Activated naive CD4-positive, alpha-beta T cell treated with anti-CD3 and anti-CD28 coated beads, Interleukin-2, amount 10 ng/mL, durations not matched to agents 7 days and 5 days (primary cell): ENCODE measurements at regions not wholly inside any gene's neighbourhood (a gene's known extent, or its start where the extent isn't known, plus 50 kb on each side); places are given as distances from the start of the nearest gene placed in this dataset.
"Not testable (repeated sequence)": the region's sequence is repeated elsewhere in the genome, so short reads cannot be mapped to it uniquely, and the experiment has no call there.

ENCODE experiments used
- CTCF ChIA-PET: fragments of 350-600 bp; sonication (Branson Sonifier 250); formaldehyde crosslinking; loops from one replicate; lab custom pipeline; 2021; ENCODE audit warnings: antibody characterized with exemption; lab: Charles Lee
- DNase-seq: peaks from one replicate; pipeline ENCODE4 v3.0.0-alpha.2; 2020
- H3K27ac Mint-ChIP-seq: one replicate; pipeline ENCODE4 v1.8.0; 2021; ENCODE audit warnings: mild to moderate bottlenecking, moderate library complexity, mixed read lengths
- H3K27me3 Mint-ChIP-seq: one replicate; pipeline ENCODE4 v1.8.0; 2021; ENCODE audit warnings: mild to moderate bottlenecking, mixed read lengths
- H3K36me3 Mint-ChIP-seq: one replicate; pipeline ENCODE4 v1.8.0; 2021; ENCODE audit warnings: mixed read lengths
- H3K4me1 Mint-ChIP-seq: one replicate; pipeline ENCODE4 v1.8.0; 2021; ENCODE audit warnings: mixed read lengths
- H3K4me3 Mint-ChIP-seq: one replicate; pipeline ENCODE4 v1.8.0; 2021; ENCODE audit warnings: mild to moderate bottlenecking, moderate library complexity, mixed read lengths
- H3K9me3 Mint-ChIP-seq: one replicate; pipeline ENCODE4 v1.8.0; 2021; ENCODE audit warnings: mixed read lengths

GRCh38 chr10:21135023-21135931, 238.2 kb upstream of the NEBL start:
- Mint-ChIP-seq H3K27ac (no peak overlapping the region), H3K36me3 (no peaks in the 10 kb centered on the region), H3K27me3 (no peaks in the 10 kb centered on the region), H3K4me3 (no peak overlapping the region), H3K4me1 (no peaks in the 10 kb centered on the region), H3K9me3 (no peaks in the 10 kb centered on the region)
- DNase-seq = no peak
- CTCF ChIA-PET = no interaction called here

DNA sequence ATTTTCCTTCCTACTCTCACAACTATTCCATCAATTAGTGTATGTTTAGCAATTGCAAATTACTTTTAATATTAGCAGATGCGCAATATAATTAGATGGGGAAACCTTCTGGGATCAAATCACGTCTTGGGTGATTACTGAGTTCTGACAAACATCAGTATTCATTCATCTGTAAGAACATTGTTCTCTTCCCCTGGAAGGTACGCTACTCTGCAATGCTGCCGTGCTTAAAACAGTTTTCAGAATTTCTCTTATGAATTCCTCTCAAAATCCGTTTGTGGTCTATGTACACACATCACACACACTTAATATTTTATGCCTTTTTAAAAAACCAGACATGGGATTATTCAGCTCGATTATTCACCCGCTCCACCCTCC, 237.5 kb upstream of the NEBL start:
- Mint-ChIP-seq H3K36me3 (no peaks in the 10 kb centered on the region), H3K4me3 (no peak overlapping the region), H3K4me1 (no peaks in the 10 kb centered on the region), H3K9me3 (no peaks in the 10 kb centered on the region), H3K27ac (no peak overlapping the region), H3K27me3 (no peaks in the 10 kb centered on the region)
- no peak for DNase-seq
- CTCF ChIA-PET = no interaction called here

DNA sequence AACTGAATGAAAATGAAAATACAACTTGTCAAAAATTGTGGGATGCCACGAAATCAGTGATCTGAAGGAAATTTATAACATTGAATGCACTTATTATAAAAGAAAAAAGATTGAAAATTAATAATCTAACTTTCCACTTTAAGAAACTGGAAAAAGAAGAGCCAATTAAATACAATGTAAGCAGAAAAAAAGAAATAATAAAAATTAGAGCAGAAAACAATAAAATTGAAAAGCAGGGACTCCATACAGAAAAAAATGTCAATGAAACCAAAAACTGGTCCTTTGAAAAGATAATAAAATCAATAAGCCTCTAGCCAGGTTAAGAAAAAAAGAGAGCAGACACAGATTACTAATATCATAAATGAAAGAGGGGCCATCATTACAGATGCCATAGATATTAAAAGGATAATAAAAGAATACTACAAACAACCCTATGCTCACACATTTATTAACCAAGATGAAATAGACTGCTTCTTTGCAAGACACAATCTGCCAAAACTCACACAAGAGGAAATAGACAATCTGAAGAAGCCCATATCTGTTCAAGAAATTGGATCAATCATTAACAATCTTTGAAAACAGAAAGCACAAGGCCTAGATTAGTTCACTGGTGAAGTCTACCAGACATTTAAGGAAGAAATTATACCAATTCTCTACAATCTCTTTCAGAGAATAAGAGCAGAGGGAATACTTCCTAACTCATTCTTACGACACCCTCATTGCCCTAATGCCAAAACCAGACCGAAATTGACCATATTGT, 233.8 kb upstream of the NEBL start:
- no peak overlapping the region for H3K4me3 Mint-ChIP-seq
- no peaks in the 10 kb centered on the region for H3K27me3 Mint-ChIP-seq
- H3K36me3 Mint-ChIP-seq = no peaks in the 10 kb centered on the region
- H3K9me3 Mint-ChIP-seq = no peaks in the 10 kb centered on the region
- H3K27ac Mint-ChIP-seq = no peak overlapping the region
- CTCF ChIA-PET = no interaction called here
- H3K4me1 Mint-ChIP-seq = no peaks in the 10 kb centered on the region
- DNase-seq = no peak

GRCh38 chr10:21130108-21130507, 233.0 kb upstream of the NEBL start:
- CTCF ChIA-PET = no interaction called here
- no peak for DNase-seq
- H3K4me1 Mint-ChIP-seq = no peaks in the 10 kb centered on the region
- H3K9me3 Mint-ChIP-seq = no peaks in the 10 kb centered on the region
- H3K36me3 Mint-ChIP-seq = no peaks in the 10 kb centered on the region
- H3K4me3 Mint-ChIP-seq = no peak overlapping the region
- no peak overlapping the region for H3K27ac Mint-ChIP-seq
- no peaks in the 10 kb centered on the region for H3K27me3 Mint-ChIP-seq

- CTCF ChIA-PET = no interaction called here
These were observed 228.5 kb upstream of the NEBL start for GRCh38 chr10:21125471-21126228.

GRCh38 chr10:21122907-21123306, 225.8 kb upstream of the NEBL start:
- Mint-ChIP-seq H3K36me3 (no peaks in the 10 kb centered on the region), H3K4me3 (no peak overlapping the region), H3K4me1 (no peaks in the 10 kb centered on the region), H3K27me3 (no peaks in the 10 kb centered on the region), H3K9me3 (no peaks in the 10 kb centered on the region), H3K27ac (no peak overlapping the region)
- CTCF ChIA-PET = no interaction called here
- no peak for DNase-seq

More at GRCh38 chr10:21125471-21126228, 228.5 kb upstream of the NEBL start:
- Mint-ChIP-seq H3K4me3 (no peak overlapping the region), H3K9me3 (no peaks in the 10 kb centered on the region), H3K27ac (no peak overlapping the region), H3K27me3 (no peaks in the 10 kb centered on the region), H3K36me3 (no peaks in the 10 kb centered on the region), H3K4me1 (no peaks in the 10 kb centered on the region)
- no peak for DNase-seq

DNA sequence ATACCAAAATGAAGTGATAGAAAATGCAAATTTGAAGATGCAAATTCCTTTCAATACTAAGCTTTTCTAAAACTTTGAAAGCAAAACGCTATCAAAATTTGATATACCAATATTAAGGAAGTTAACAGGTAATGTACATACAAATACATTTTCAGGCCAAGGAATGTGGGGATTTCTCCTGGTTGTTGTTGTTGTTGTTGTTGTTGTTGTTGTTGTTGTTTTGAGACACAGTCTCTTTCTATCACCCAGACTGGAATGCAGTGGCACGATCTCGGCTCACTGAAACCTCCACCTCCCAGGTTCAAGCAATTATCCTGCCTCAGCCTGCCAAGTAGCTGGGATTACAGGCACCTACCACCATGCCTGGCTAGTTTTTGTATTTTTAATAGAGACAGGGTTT, 224.7 kb upstream of the NEBL start:
- H3K27me3 Mint-ChIP-seq, H3K9me3 Mint-ChIP-seq, H3K4me1 Mint-ChIP-seq, H3K36me3 Mint-ChIP-seq, H3K27ac Mint-ChIP-seq, DNase-seq, H3K4me3 Mint-ChIP-seq, CTCF ChIA-PET: not testable (repeated sequence)

DNA sequence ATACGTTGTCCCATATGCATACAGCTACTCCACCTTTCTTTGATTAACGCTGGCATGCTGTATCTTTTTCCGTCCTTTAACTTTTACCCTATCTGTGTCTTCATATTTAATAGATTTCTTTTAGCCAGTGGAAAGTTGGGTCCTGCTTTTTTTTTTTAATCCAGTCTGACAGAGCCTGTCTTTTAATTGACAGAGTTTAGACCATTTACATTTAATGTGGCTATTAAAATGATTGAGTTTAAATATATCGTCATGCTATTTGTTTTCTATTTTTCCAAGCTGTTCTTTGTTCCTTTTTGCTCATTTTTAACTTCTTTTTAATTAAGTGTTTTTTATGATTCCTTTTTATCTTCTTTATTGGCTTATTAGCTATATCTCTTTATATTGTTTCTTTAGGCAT, 217.6 kb upstream of the NEBL start:
- CTCF ChIA-PET = no interaction called here
- H3K27ac Mint-ChIP-seq = no peak overlapping the region
- no peaks in the 10 kb centered on the region for H3K4me1 Mint-ChIP-seq
- H3K4me3 Mint-ChIP-seq = no peak overlapping the region
- H3K27me3 Mint-ChIP-seq = no peaks in the 10 kb centered on the region
- DNase-seq = no peak
- H3K36me3 Mint-ChIP-seq = no peaks in the 10 kb centered on the region
- H3K9me3 Mint-ChIP-seq = no peaks in the 10 kb centered on the region

DNA sequence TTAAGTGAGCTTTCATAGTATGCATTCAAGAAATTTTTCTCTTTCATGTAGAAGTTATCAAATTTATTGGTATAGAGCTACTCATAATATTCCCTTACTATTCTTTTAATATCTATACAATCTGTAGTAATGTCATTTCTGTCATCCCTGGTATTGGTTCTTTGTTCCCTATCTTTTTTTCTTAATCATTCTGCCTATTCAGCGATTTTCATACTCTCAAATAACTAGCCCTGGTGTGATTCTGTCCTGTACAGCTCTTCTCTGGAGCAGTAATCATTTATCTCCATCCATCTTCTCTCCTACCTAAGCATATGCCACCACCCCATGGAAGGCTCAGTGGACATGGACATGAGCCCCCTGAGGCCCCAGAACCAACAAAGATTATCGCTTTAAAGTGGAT, 213.2 kb upstream of the NEBL start:
- H3K27ac Mint-ChIP-seq = no peak overlapping the region
- H3K36me3 Mint-ChIP-seq = no peaks in the 10 kb centered on the region
- H3K4me3 Mint-ChIP-seq = no peak overlapping the region
- CTCF ChIA-PET = no interaction called here
- H3K9me3 Mint-ChIP-seq = peaks cover 6% of the 10 kb centered on the region
- H3K27me3 Mint-ChIP-seq = no peaks in the 10 kb centered on the region
- no peak for DNase-seq
- H3K4me1 Mint-ChIP-seq = no peaks in the 10 kb centered on the region

- DNase-seq, H3K27me3 Mint-ChIP-seq, CTCF ChIA-PET, H3K9me3 Mint-ChIP-seq, H3K4me3 Mint-ChIP-seq, H3K4me1 Mint-ChIP-seq, H3K36me3 Mint-ChIP-seq, H3K27ac Mint-ChIP-seq: not testable (repeated sequence)
These were observed 209.8 kb upstream of the NEBL start for GRCh38 chr10:21106931-21107330.

DNA sequence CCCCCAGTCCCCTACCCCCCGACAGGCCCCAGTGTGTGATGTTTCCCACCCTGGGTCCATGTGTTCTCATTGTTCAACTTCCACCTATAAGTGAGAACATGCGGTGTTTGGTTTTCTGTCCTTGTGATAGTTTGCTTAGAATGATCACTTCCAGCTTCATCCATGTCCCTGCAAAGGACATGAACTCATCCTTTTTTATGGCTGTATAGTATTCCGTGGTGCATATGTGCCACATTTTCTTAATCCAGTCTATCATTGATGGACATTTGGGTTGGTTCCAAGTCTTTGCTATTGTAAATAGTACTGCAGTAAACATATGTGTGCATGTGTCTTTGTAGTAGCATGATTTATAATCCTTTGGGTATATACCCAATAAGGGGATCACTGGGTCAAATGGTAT, 208.2 kb upstream of the NEBL start:
- H3K36me3 Mint-ChIP-seq, H3K4me3 Mint-ChIP-seq, CTCF ChIA-PET, H3K4me1 Mint-ChIP-seq, H3K27me3 Mint-ChIP-seq, H3K27ac Mint-ChIP-seq, H3K9me3 Mint-ChIP-seq, DNase-seq: not testable (repeated sequence)

DNA sequence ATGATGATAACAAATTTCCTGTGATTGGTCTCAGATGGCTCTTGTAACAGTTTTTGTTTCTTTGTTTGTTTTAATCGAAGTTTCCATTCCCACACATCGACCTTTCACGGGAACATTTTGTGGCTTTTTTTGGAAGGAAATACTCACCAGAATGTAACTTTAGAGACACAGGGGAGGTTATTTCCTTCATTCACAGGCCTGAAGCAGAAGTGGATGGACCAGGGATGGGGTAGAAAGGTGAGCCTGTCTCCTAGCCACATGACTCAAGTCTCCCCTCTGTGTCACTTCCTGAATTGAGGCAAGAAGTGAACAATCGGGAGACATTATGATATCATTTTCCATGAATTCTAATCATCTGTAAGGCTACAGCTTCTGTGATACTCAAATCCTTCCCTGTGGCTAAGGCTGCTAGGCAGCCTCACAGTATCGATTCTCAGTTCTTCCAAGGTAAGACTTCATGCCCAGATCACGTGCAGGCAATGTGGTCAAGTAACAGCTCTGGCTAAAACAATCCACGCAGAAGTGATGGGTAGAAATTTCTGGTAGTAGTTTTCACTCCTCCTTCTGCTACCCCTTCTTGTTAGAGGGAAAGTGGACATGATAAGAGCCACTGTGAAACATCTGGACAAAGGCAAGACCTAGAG, 203.9 kb upstream of the NEBL start:
- Mint-ChIP-seq H3K4me3 (no peak overlapping the region), H3K4me1 (no peaks in the 10 kb centered on the region)

GRCh38 chr10:21100190-21100589, 203.1 kb upstream of the NEBL start:
- no peak overlapping the region for H3K27ac Mint-ChIP-seq
- DNase-seq = no peak
- no peaks in the 10 kb centered on the region for H3K27me3 Mint-ChIP-seq
- H3K4me1 Mint-ChIP-seq = no peaks in the 10 kb centered on the region
- H3K9me3 Mint-ChIP-seq = no peaks in the 10 kb centered on the region
- CTCF ChIA-PET = no interaction called here
- H3K36me3 Mint-ChIP-seq = no peaks in the 10 kb centered on the region
- H3K4me3 Mint-ChIP-seq = no peak overlapping the region

More for the DNA sequence above, 203.9 kb upstream of the NEBL start:
- CTCF ChIA-PET = no interaction called here
- Mint-ChIP-seq H3K36me3 (no peaks in the 10 kb centered on the region), H3K27me3 (no peaks in the 10 kb centered on the region), H3K9me3 (no peaks in the 10 kb centered on the region), H3K27ac (no peak overlapping the region)
- DNase-seq = no peak
